Spleen (tissue), 11 donors: ENCODE measurements at regions not wholly inside any gene's neighbourhood (a gene's known extent, or its start where the extent isn't known, plus 50 kb on each side); places are given as distances from the start of the nearest gene placed in this dataset.

ENCODE experiments used
- DNase-seq: peaks from one replicate; pipeline ENCODE4 v3.0.0-alpha.2; 2020
- H3K27ac ChIP-seq, 8 donors: fragments of 200-600 bp; sonication (generic) in 7 of 8; 1 replicate in 4 of 8; 2 replicates in 4 of 8; pipeline versions ENCODE4 v1.5.0 to v1.8.0; 2016 to 2021; ENCODE audit warnings: inconsistent platforms in 4 of 8, mild to moderate bottlenecking in 4 of 8, moderate library complexity in 1 of 8
- H3K27me3 ChIP-seq, 7 donors: fragments of 200-600 bp; sonication (generic) in 6 of 7; replicated peaks in 1 of 7; 1 replicate in 4 of 7; 2 replicates in 3 of 7; pipeline versions ENCODE4 v1.5.0 to v1.8.0; 2016 to 2021; ENCODE audit warnings: inconsistent platforms in 3 of 7, mild to moderate bottlenecking in 1 of 7
- H3K36me3 ChIP-seq, 6 donors: fragments of 200-600 bp; sonication (generic) in 5 of 6; 1 replicate in 4 of 6; 2 replicates in 2 of 6; pipeline versions ENCODE4 v1.5.0 to v1.8.0; 2016 to 2021; ENCODE audit warnings: inconsistent platforms in 2 of 6
- H3K4me1 ChIP-seq, 6 donors: fragments of 200-600 bp; sonication (generic) in 5 of 6; 1 replicate in 3 of 6; 2 replicates in 3 of 6; pipeline versions ENCODE4 v1.5.0 to v1.8.0; 2016 to 2021; ENCODE audit warnings: inconsistent platforms in 3 of 6
- H3K4me3 ChIP-seq, 8 donors: fragments of 200-600 bp; sonication (generic) in 7 of 8; 1 replicate in 4 of 8; 2 replicates in 4 of 8; pipeline versions ENCODE4 v1.5.0 to v1.8.0; 2016 to 2021; ENCODE audit warnings: inconsistent platforms in 4 of 8, mild to moderate bottlenecking in 4 of 8, moderate library complexity in 2 of 8
- H3K9me3 ChIP-seq, 8 donors: fragments of 200-600 bp; sonication (generic) in 7 of 8; 1 replicate in 4 of 8; 2 replicates in 4 of 8; pipeline versions ENCODE4 v1.5.0 to v1.8.0; 2016 to 2021; ENCODE audit warnings: inconsistent platforms in 4 of 8
- POLR2A ChIP-seq, 3 donors: fragments of 450-650 bp; IDR thresholded peaks; one replicate each; pipeline ENCODE4 v1.5.1; 2017; ENCODE audit warnings: antibody characterized with exemption in 3 of 3, mild to moderate bottlenecking in 1 of 3
- POLR2AphosphoS5 ChIP-seq, 3 donors: sonication (generic); formaldehyde crosslinking; IDR thresholded peaks; one replicate each; pipeline ENCODE4 v1.5.1; 2017; ENCODE audit warnings: antibody characterized with exemption in 3 of 3
- WGBS, 5 donors: extraction: QIAGEN DNeasy Blood & Tissue Kit in 3 of 5; methylation state at CpG; one replicate each; pipeline versions ENCODE4 v1.1.5 to v1.1.7; 2013 to 2018; 5-methylcytosine and 5-hydroxymethylcytosine counted together
- intact Hi-C: fragments of 100-400 bp; cut with DNase I; formaldehyde crosslinking; loops from one replicate; pipeline ENCODE4 v1.15.0; 2023; ENCODE audit warnings: low total_unique reads
- TF ChIP-seq, protein P1 (sequence below), 11 experiments: fragments of 200-600 bp in 7 of 11; fragments of 450-650 bp in 4 of 11; sonication (generic) in 4 of 11; IDR thresholded peaks in 8 of 11; conservative IDR thresholded peaks in 3 of 11; 1 replicate in 7 of 11; 2 replicates in 4 of 11; pipeline versions ENCODE4 v1.4.0 to v1.8.0; 2016 to 2021; ENCODE audit warnings: antibody characterized with exemption in 11 of 11, inconsistent platforms in 4 of 11, mild to moderate bottlenecking in 1 of 11
- donor health status: healthy with polysubstance abuse.
- donor health status: DM: no; HTN: no; CAD: no; lungs with moderate emphysema.
- donor health status: DM: no; HTN: no; CAD: no.
- donor health status: Bipolar disorder and iron deficiency.
- donor health status: healthy.
- donor health status: DM: no; HTN: no; CAD: no.
- donor health status: DM: yes; HTN: yes; CAD: no.

DNA sequence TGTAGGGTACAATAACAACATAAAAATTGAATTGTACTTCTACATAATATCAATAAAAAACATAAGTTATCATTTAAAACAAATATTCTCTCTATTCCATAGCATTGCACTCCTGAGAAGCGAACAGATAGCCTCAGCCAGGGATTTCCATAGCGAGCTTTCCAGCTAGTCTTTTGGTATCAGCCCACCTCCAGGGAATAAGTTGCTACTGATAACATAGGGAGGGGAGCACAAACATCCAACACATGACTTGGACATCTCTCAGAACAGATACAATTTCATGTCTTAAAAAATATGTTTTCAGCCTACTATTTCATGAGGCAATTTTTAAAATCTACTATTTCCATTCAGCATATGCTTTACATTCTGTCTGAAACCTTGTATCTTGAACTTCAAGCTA lies 804.4 kb upstream of the RAB6C start:
- Histone ChIP-seq H3K4me1 (no peaks in the 10 kb centered on the region), H3K36me3 (no peaks in the 10 kb centered on the region), H3K4me3 (no peak overlapping the region), H3K27me3 (no peaks in the 10 kb centered on the region), H3K27ac (no peak overlapping the region), H3K9me3 (peaks cover 0 to 8% (median 0%) of the 10 kb centered on the region in 8 donors)
- no peak for TF ChIP-seq POLR2A (IDR thresholded peaks at IDR 0.05)
- no peak for TF ChIP-seq POLR2AphosphoS5 (IDR thresholded peaks at IDR 0.05)
- TF ChIP-seq, protein P1, sequence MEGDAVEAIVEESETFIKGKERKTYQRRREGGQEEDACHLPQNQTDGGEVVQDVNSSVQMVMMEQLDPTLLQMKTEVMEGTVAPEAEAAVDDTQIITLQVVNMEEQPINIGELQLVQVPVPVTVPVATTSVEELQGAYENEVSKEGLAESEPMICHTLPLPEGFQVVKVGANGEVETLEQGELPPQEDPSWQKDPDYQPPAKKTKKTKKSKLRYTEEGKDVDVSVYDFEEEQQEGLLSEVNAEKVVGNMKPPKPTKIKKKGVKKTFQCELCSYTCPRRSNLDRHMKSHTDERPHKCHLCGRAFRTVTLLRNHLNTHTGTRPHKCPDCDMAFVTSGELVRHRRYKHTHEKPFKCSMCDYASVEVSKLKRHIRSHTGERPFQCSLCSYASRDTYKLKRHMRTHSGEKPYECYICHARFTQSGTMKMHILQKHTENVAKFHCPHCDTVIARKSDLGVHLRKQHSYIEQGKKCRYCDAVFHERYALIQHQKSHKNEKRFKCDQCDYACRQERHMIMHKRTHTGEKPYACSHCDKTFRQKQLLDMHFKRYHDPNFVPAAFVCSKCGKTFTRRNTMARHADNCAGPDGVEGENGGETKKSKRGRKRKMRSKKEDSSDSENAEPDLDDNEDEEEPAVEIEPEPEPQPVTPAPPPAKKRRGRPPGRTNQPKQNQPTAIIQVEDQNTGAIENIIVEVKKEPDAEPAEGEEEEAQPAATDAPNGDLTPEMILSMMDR (IDR thresholded peaks at IDR 0.05 in 8 of 11, conservative IDR thresholded peaks at IDR 0.05 in 3 of 11): no peak
- intact Hi-C loops: no loop called here
- 81 to 94% (median 85%) methylated on average over 2 of the region's 2 CpGs for WGBS, 5 donors
- DNase-seq: no peak

DNA sequence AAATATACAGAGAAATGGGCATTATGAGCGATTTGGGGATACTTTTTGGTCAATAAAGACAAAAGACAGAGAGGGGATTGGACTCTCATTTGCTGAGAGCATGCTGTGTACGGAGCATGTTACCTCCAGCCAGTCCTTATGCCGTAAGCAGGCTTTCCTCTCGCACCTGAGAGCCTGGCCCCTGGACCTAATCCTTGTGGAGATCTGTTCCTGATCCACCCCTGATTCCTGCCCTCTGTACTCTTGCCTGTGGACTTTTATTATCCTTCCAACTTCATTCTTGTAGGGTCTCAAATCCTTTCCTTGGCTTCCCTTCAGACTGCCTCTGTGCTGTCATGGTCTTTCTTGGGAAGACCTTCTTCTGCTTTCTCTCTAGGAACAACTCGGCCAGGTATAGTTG lies 803.1 kb upstream of the RAB6C start:
- Histone ChIP-seq H3K27me3 (no peaks in the 10 kb centered on the region), H3K9me3 (peaks cover 0 to 8% (median 0%) of the 10 kb centered on the region in 8 donors), H3K4me1 (no peaks in the 10 kb centered on the region), H3K4me3 (no peak overlapping the region), H3K36me3 (no peaks in the 10 kb centered on the region), H3K27ac (no peak overlapping the region)
- intact Hi-C loops: no loop called here
- no peak for DNase-seq
- WGBS, 5 donors: 82 to 92% (median 85%) methylated on average over 5 of the region's 5 CpGs
- TF ChIP-seq, protein P1 (IDR thresholded peaks at IDR 0.05 in 8 of 11, conservative IDR thresholded peaks at IDR 0.05 in 3 of 11): no peak
- TF ChIP-seq POLR2A (IDR thresholded peaks at IDR 0.05) (no peak), POLR2AphosphoS5 (IDR thresholded peaks at IDR 0.05) (no peak)

DNA sequence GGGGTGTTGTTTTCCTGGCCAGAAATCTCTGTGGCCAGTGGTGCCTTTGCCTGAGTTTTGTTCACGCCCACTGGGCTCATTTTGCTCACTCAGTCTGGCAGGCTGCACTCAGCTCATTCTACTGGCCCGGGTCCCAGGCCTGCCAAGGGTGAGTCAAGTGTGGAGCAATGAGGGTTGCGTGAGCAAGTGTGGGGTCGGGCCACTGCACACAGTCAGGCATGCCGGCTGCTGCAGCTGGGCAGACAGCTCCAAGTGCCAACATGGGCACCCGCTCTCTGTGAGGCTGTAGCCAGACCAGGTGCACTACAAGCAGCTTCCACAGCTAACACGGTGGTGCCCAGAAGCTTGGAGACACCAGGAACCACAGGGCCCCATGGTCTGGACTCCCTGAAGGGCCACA lies 801.1 kb upstream of the RAB6C start:
- no peaks in the 10 kb centered on the region for H3K27me3 ChIP-seq
- H3K4me1 ChIP-seq: no peaks in the 10 kb centered on the region
- TF ChIP-seq POLR2AphosphoS5 (IDR thresholded peaks at IDR 0.05): no peak
- TF ChIP-seq POLR2A (IDR thresholded peaks at IDR 0.05): no peak
- TF ChIP-seq, protein P1 (IDR thresholded peaks at IDR 0.05 in 8 of 11, conservative IDR thresholded peaks at IDR 0.05 in 3 of 11): no peak
- intact Hi-C loops: no loop called here
- WGBS, 5 donors: 73 to 78% (median 76%) methylated on average over 7 of the region's 7 CpGs
- H3K36me3 ChIP-seq: no peaks in the 10 kb centered on the region
- H3K4me3 ChIP-seq: no peak overlapping the region
- H3K27ac ChIP-seq: no peak overlapping the region
- peaks cover 0 to 3% (median 0%) of the 10 kb centered on the region in 8 donors for H3K9me3 ChIP-seq
- no peak for DNase-seq

DNA sequence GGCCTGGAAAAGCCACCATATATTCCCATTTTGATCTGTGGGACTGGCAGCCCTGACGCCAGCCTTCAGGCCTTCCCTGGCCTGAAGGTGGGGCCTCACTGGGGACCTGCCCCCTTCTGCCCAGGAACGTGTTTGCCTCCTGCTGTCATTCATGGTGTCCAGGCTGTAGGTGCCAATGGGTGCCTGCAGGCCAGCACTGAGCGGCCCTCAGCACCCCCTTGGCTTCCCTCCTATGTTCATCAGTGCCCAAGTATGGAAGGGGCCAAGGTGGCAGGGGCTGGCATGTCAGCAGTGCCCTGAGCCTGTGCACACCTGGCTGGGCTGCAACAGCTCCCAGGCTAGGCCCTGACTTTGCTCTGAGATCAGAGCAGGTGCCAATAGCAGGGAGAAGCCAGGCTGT lies 800.3 kb upstream of the RAB6C start:
- Histone ChIP-seq H3K4me1 (no peaks in the 10 kb centered on the region), H3K9me3 (no peaks in the 10 kb centered on the region), H3K27me3 (no peaks in the 10 kb centered on the region), H3K4me3 (no peak overlapping the region), H3K27ac (no peak overlapping the region), H3K36me3 (no peaks in the 10 kb centered on the region)
- 81 to 98% (median 94%) methylated on average over 3 of the region's 3 CpGs for WGBS, 5 donors
- TF ChIP-seq POLR2A (IDR thresholded peaks at IDR 0.05): no peak
- intact Hi-C loops: no loop called here
- no peak for DNase-seq

DNA sequence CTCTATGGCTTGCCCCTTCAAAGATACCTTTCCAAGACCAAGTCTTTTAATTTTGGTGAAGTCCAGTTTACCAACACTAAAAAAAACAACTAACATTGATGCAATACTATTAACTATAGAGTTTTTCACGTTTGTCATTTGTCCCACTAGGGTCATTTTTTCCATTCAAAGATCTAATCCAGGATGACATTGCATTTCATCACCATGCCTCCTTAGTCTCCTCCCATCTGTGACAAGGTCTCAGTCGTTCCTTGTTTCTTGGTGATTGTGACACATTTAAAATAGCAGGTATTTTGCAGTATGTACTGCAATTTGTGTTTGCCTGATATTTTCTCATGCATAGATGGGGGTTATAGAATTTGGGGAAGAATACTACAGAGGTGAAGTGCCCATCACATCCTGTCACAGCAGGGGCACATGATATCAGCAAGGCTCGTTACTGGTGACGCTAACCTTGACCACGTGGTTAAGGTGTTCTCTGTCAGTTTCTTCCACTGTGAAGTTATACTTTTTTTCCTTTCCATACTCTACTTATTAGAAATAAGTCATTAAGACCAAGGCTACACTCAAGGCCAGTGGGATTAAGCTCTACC lies 799.2 kb upstream of the RAB6C start:
- Histone ChIP-seq H3K4me1 (no peaks in the 10 kb centered on the region), H3K27ac (no peak overlapping the region), H3K36me3 (no peaks in the 10 kb centered on the region), H3K27me3 (no peaks in the 10 kb centered on the region), H3K9me3 (no peaks in the 10 kb centered on the region), H3K4me3 (no peak overlapping the region)
- 67 to 80% (median 68%) methylated on average over 5 of the region's 5 CpGs for WGBS, 5 donors
- no peak for TF ChIP-seq POLR2A (IDR thresholded peaks at IDR 0.05)
- TF ChIP-seq POLR2AphosphoS5 (IDR thresholded peaks at IDR 0.05): no peak
- TF ChIP-seq, protein P1 (IDR thresholded peaks at IDR 0.05 in 8 of 11, conservative IDR thresholded peaks at IDR 0.05 in 3 of 11): no peak
- no peak for DNase-seq
- intact Hi-C loops: no loop called here
